ENCODE measurements at regions not wholly inside any gene's neighbourhood (a gene's known extent, or its start where the extent isn't known, plus 50 kb on each side); places are given as distances from the start of the nearest gene placed in this dataset.

- no peak for TF ChIP-seq POLR2A (IDR thresholded peaks at IDR 0.05; ENCODE audit: low read depth, low read length)
- TF ChIP-seq SPI1 (IDR thresholded peaks at IDR 0.05; ENCODE audit: low read depth, low read length) = no peak
- no peak for TF ChIP-seq POU2F2 (IDR thresholded peaks at IDR 0.05; ENCODE audit: low read depth, low read length)
- TF ChIP-seq POLR2AphosphoS5 (IDR thresholded peaks at IDR 0.05; ENCODE audit: low read depth, low read length) = no peak
These were observed 70.0 kb upstream of the LRRN1 start for GRCh38 chr3:3729261-3729660.
